Tibial nerve (tissue), 4 donors: ENCODE measurements at regions not wholly inside any gene's neighbourhood (a gene's known extent, or its start where the extent isn't known, plus 50 kb on each side); places are given as distances from the start of the nearest gene placed in this dataset.

Experiments used
- CTCF ChIP-seq, 5 experiments: fragments of 200-600 bp in 3 of 5; fragments of 450-650 bp in 2 of 5; sonication (generic) in 3 of 5; IDR thresholded peaks; one replicate each; pipeline ENCODE4 v1.5.1; 2016 to 2019; ENCODE audit warnings: antibody characterized with exemption in 5 of 5, mild to moderate bottlenecking in 3 of 5, moderate library complexity in 2 of 5
- EP300 ChIP-seq, 2 donors: sonication (generic); formaldehyde crosslinking; IDR thresholded peaks; one replicate each; pipeline ENCODE4 v1.6.1; 2017; ENCODE audit warnings: antibody characterized with exemption in 2 of 2, mild to moderate bottlenecking in 1 of 2
- POLR2A ChIP-seq, 2 donors: fragments of 450-650 bp; IDR thresholded peaks; one replicate each; pipeline ENCODE4 v1.6.1; 2017; ENCODE audit warnings: antibody characterized with exemption in 2 of 2, mild to moderate bottlenecking in 2 of 2, moderate library complexity in 2 of 2

GRCh38 chr3:157830556-157831236 lies 275.5 kb downstream of the SHOX2 start:
- no peak for TF ChIP-seq POLR2A (IDR thresholded peaks at IDR 0.05)
- no peak for TF ChIP-seq CTCF (IDR thresholded peaks at IDR 0.05)
- TF ChIP-seq EP300 (IDR thresholded peaks at IDR 0.05), result no peak
